H1 (cell line): ENCODE measurements at regions not wholly inside any gene's neighbourhood (a gene's known extent, or its start where the extent isn't known, plus 50 kb on each side); places are given as distances from the start of the nearest gene placed in this dataset.

Experiments used
- CTCF ChIA-PET: fragments of 300-600 bp; sonication (Branson Sonifier 250); formaldehyde crosslinking; loops from one replicate; lab custom pipeline; 2021; ENCODE audit not compliant: partially characterized antibody; lab: Charles Lee
- POLR2A ChIA-PET: fragments of 300-600 bp; sonication (Branson Sonifier 250); formaldehyde crosslinking; loops from one replicate; lab custom pipeline; 2021; ENCODE audit warnings: inconsistent platforms; ENCODE audit not compliant: partially characterized antibody; lab: Charles Lee
- DNase-seq, 2 experiments: peaks; one replicate each; pipeline versions ENCODE4 v3.0.0 to v3.0.0-alpha.2; 2010 to 2022; ENCODE audit warnings: low spot score in 2 of 2, low read depth in 1 of 2, mixed read lengths in 1 of 2
- FAIRE-seq: peaks from 2 replicates; lab custom pipeline; 2011; peaks lifted over from hg19 to GRCh38; lab: Jason Lieb, UNC
- H2AFZ ChIP-seq: 2 replicates; pipeline ENCODE4 v1.8.1; 2012; ENCODE audit warnings: low read length, inconsistent platforms
- H2AK5ac ChIP-seq: 2 replicates; pipeline ENCODE4 v1.6.1; 2013; ENCODE audit warnings: low read depth, low read length
- H2BK120ac ChIP-seq: replicated peaks from 2 replicates; pipeline ENCODE3; 2013; ENCODE audit warnings: low read depth, low read length, inconsistent platforms
- H2BK12ac ChIP-seq: 2 replicates; pipeline ENCODE4 v1.6.1; 2013; ENCODE audit warnings: low read depth, low read length
- H2BK15ac ChIP-seq: 2 replicates; pipeline ENCODE4 v1.6.1; 2013; ENCODE audit warnings: low read length
- H2BK20ac ChIP-seq: 2 replicates; pipeline ENCODE4 v1.6.1; 2013; ENCODE audit warnings: low read length
- H2BK5ac ChIP-seq: 2 replicates; pipeline ENCODE4 v1.6.1; 2013; ENCODE audit warnings: low read depth, low read length
- H3K14ac ChIP-seq: 2 replicates; pipeline ENCODE4 v1.6.1; 2013; ENCODE audit warnings: inconsistent platforms; ENCODE audit not compliant: insufficient read length
- H3K18ac ChIP-seq: 2 replicates; pipeline ENCODE4 v1.6.1; 2013; ENCODE audit warnings: low read length; ENCODE audit errors: extremely low read depth
- H3K23ac ChIP-seq: 2 replicates; pipeline ENCODE4 v1.6.1; 2013; ENCODE audit warnings: inconsistent platforms; ENCODE audit not compliant: insufficient read length
- H3K23me2 ChIP-seq: 2 replicates; pipeline ENCODE4 v1.6.1; 2013; ENCODE audit warnings: low read depth, low read length
- H3K27ac ChIP-seq: 2 replicates; pipeline ENCODE4 v1.6.1; 2011; ENCODE audit warnings: low read depth, low read length, inconsistent platforms
- H3K27me3 ChIP-seq, 4 experiments: replicated peaks in 1 of 4; 1 replicate in 1 of 4; 2 replicates in 3 of 4; pipeline versions ENCODE4 v1.6.1 to v1.8.1; 2011 to 2013; ENCODE audit warnings: low read length in 3 of 4, mild to moderate bottlenecking in 3 of 4, inconsistent platforms in 2 of 4, mixed read lengths in 2 of 4, moderate library complexity in 1 of 4; ENCODE audit not compliant: control insufficient read depth in 3 of 4, insufficient read depth in 3 of 4; ENCODE audit errors: extremely low read depth in 1 of 4
- H3K36me3 ChIP-seq, 4 experiments: 2 replicates each; pipeline versions ENCODE4 v1.6.1 to v1.8.1; 2011 to 2013; ENCODE audit warnings: mild to moderate bottlenecking in 4 of 4, low read length in 3 of 4, moderate library complexity in 2 of 4, control low read depth in 1 of 4, inconsistent platforms in 1 of 4; ENCODE audit not compliant: insufficient read depth in 4 of 4, control insufficient read depth in 2 of 4
- H3K4ac ChIP-seq: replicated peaks from 2 replicates; pipeline ENCODE3; 2013; ENCODE audit warnings: low read length, low read depth, mixed read lengths, inconsistent platforms; ENCODE audit not compliant: insufficient read length
- H3K4me1 ChIP-seq, 4 experiments: replicated peaks in 1 of 4; 1 replicate in 1 of 4; 2 replicates in 3 of 4; pipeline versions ENCODE4 v1.6.1 to v1.8.1; 2011 to 2013; ENCODE audit warnings: low read length in 3 of 4, inconsistent platforms in 2 of 4, mixed read lengths in 1 of 4; ENCODE audit not compliant: insufficient read depth in 4 of 4, control insufficient read depth in 3 of 4
- H3K4me2 ChIP-seq, 2 experiments: 2 replicates each; pipeline versions ENCODE4 v1.6.1 to v1.8.1; 2011 to 2013; ENCODE audit warnings: low read depth in 2 of 2, low read length in 2 of 2, control low read depth in 1 of 2, inconsistent platforms in 1 of 2, mild to moderate bottlenecking in 1 of 2; ENCODE audit not compliant: insufficient read depth in 1 of 2
- H3K4me3 ChIP-seq, 4 experiments: fragments of 200-600, 300-600 bp in 1 of 4; sonication (generic), shearing (Covaris generic), sonication (Bioruptor Twin) in 1 of 4; 2 replicates each; pipeline versions ENCODE4 v1.5.1 to v1.8.1; 2011 to 2016; ENCODE audit warnings: low read length in 4 of 4, low read depth in 3 of 4, control low read depth in 2 of 4, inconsistent platforms in 2 of 4, mild to moderate bottlenecking in 2 of 4, mixed read lengths in 1 of 4, moderate library complexity in 1 of 4; ENCODE audit not compliant: insufficient read depth in 2 of 4; ENCODE audit errors: extremely low read depth in 1 of 4
- H3K56ac ChIP-seq: replicated peaks from 2 replicates; pipeline ENCODE3; 2013; ENCODE audit warnings: low read depth, mild to moderate bottlenecking, mixed read lengths, low read length, inconsistent platforms; ENCODE audit not compliant: insufficient read length
- H3K79me1 ChIP-seq: 2 replicates; pipeline ENCODE4 v1.6.1; 2013; ENCODE audit warnings: low read depth, low read length, control low read depth
- H3K79me2 ChIP-seq, 2 experiments: 2 replicates each; pipeline versions ENCODE4 v1.6.1 to v1.8.1; 2012 to 2013; ENCODE audit warnings: low read length in 2 of 2, mild to moderate bottlenecking in 2 of 2, inconsistent platforms in 1 of 2; ENCODE audit not compliant: insufficient read depth in 2 of 2, control insufficient read depth in 1 of 2
- H3K9ac ChIP-seq, 4 experiments: replicated peaks in 1 of 4; 1 replicate in 1 of 4; 2 replicates in 3 of 4; pipeline versions ENCODE4 v1.6.1 to v1.8.1; 2011 to 2013; ENCODE audit warnings: low read depth in 3 of 4, low read length in 3 of 4, control low read depth in 2 of 4, mild to moderate bottlenecking in 2 of 4, moderate library complexity in 2 of 4, inconsistent platforms in 1 of 4; ENCODE audit errors: extremely low read depth in 1 of 4
- H3K9me3 ChIP-seq, 2 experiments: 2 replicates each; pipeline versions ENCODE4 v1.6.1 to v1.8.1; 2012 to 2013; ENCODE audit warnings: mild to moderate bottlenecking in 2 of 2, moderate library complexity in 2 of 2, control low read depth in 1 of 2, inconsistent platforms in 1 of 2, low read depth in 1 of 2, low read length in 1 of 2, mixed read lengths in 1 of 2; ENCODE audit not compliant: insufficient read depth in 2 of 2
- H4K20me1 ChIP-seq, 2 experiments: replicated peaks in 1 of 2; 2 replicates each; pipeline versions ENCODE3 to v1.8.1; 2011 to 2013; ENCODE audit warnings: inconsistent platforms in 2 of 2, low read length in 2 of 2, mild to moderate bottlenecking in 1 of 2; ENCODE audit not compliant: insufficient read depth in 2 of 2, control insufficient read depth in 1 of 2
- H4K5ac ChIP-seq: 2 replicates; pipeline ENCODE4 v1.6.1; 2013; ENCODE audit warnings: low read length, low read depth, mixed read lengths, inconsistent platforms; ENCODE audit not compliant: insufficient read length
- H4K8ac ChIP-seq: 2 replicates; pipeline ENCODE4 v1.8.0; 2013; ENCODE audit warnings: mild to moderate bottlenecking, moderate library complexity, low read length, inconsistent platforms; ENCODE audit not compliant: insufficient read depth; ENCODE audit errors: extremely low read depth
- H4K91ac ChIP-seq: replicated peaks from 2 replicates; pipeline ENCODE3; 2013; ENCODE audit warnings: low read length, mixed read lengths, inconsistent platforms; ENCODE audit not compliant: insufficient read length
- ASH2L ChIP-seq: fragments of 200-600, 300-600 bp; sonication (generic); IDR thresholded peaks from one replicate; pipeline ENCODE4 v1.7.1; 2017; ENCODE audit warnings: low read length
- CEBPB ChIP-seq: IDR thresholded peaks from 2 replicates; pipeline ENCODE4 v1.6.1; 2012; ENCODE audit warnings: low read depth, low read length
- CHD2 ChIP-seq: IDR thresholded peaks from 2 replicates; pipeline ENCODE4 v1.6.1; 2012; ENCODE audit warnings: low read length, improper control_type of control experiment
- MAFK ChIP-seq: IDR thresholded peaks from 2 replicates; pipeline ENCODE4 v1.6.1; 2012; ENCODE audit warnings: low read depth, mild to moderate bottlenecking, improper control_type of control experiment, low read length
- RNF2 ChIP-seq: fragments of 200-900, 300-1000 bp; sonication (generic); IDR thresholded peaks from 2 replicates; pipeline ENCODE4 v1.7.1; 2016; ENCODE audit warnings: borderline replicate concordance, low read depth, mild to moderate bottlenecking, antibody characterized with exemption, low read length; ENCODE audit not compliant: poor library complexity, severe bottlenecking; ENCODE audit errors: missing control alignments
- SIN3A ChIP-seq, 2 experiments: IDR thresholded peaks in 1 of 2; conservative IDR thresholded peaks in 1 of 2; 2 replicates each; pipeline ENCODE4 v1.6.1; 2011 to 2012; ENCODE audit warnings: low read length in 2 of 2, improper control_type of control experiment in 1 of 2, low read depth in 1 of 2, mild to moderate bottlenecking in 1 of 2
- SP4 ChIP-seq: IDR thresholded peaks from 2 replicates; pipeline ENCODE4 v1.6.1; 2012; ENCODE audit warnings: low read length, inconsistent platforms
- ZNF274 ChIP-seq: IDR thresholded peaks from 2 replicates; pipeline ENCODE4 v1.7.0; 2012; ENCODE audit warnings: low read length, borderline replicate concordance; ENCODE audit errors: extremely low read depth
- WGBS, 2 experiments: shearing (Covaris generic) in 1 of 2; methylation state at CpG; one replicate each; pipeline versions ENCODE4 v1.1.6 to v1.1.7; 2013 to 2015; ENCODE audit warnings: low lambda C conversion rate in 2 of 2, mixed read lengths in 2 of 2, inconsistent platforms in 1 of 2, low coverage in 1 of 2, missing lambda C conversion rate in 1 of 2; ENCODE audit not compliant: insufficient replicate concordance in 2 of 2, insufficient coverage in 1 of 2, insufficient read length in 1 of 2; ENCODE audit errors: extremely low coverage in 1 of 2, missing lambda C conversion rate in 1 of 2; 5-methylcytosine and 5-hydroxymethylcytosine counted together
- TF ChIP-seq, protein P1 (sequence below): IDR thresholded peaks from 2 replicates; pipeline ENCODE4 v1.6.1; 2011; ENCODE audit warnings: low read length, improper control_type of control experiment

DNA sequence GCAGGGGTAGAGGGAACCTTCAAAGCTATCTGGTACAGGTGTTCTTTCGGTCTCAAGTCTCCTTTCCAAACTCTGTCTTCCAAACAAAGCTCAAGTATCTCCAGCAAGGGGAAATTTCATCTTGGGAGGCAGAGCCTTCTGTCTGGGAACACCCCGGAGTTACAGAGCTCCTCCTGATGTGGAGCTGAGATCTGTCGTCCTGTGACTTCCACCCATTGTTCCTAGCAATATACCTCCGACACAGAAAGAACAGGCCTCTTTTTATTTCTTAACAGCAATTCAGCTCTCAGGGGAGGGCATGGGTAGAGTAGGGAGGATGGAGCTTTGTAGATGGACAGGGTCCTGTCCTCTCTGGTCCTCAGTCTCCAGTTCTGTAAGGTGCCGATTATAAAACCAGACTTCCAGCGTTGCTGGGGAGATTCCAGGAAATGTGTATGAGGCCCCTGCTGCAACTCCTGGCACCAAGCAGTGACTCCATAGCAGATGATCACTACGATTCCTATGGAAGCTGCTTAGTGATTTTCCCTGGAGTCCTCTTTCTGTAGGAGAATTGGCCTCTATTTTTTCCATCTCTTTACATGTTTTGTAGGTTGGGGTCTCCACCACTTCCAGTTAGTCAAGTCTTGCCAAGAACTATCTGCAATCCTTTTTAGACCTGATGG, 56.0 kb upstream of the ARGLU1 start:
- Histone ChIP-seq H4K20me1 (no peaks in the 10 kb centered on the region), H3K9ac (no peak overlapping the region), H4K8ac (no peak overlapping the region), H4K91ac (no peak overlapping the region), H3K4me1 (no peaks in the 10 kb centered on the region; a peak in 1 of 7 replicates), H3K18ac (no peak overlapping the region), H3K56ac (no peak overlapping the region), H2BK12ac (no peak overlapping the region), H3K9me3 (no peaks in the 10 kb centered on the region), H3K14ac (no peak overlapping the region), H2BK20ac (no peak overlapping the region), H3K79me2 (no peaks in the 10 kb centered on the region), H3K23ac (no peak overlapping the region), H4K5ac (no peak overlapping the region), H2BK120ac (no peak overlapping the region), H2AFZ (no peak overlapping the region), H2AK5ac (no peak overlapping the region), H2BK15ac (no peak overlapping the region), H3K4me3 (no peak overlapping the region), H3K27ac (no peak overlapping the region), H3K4me2 (no peak overlapping the region), H3K23me2 (no peaks in the 10 kb centered on the region), H3K79me1 (no peaks in the 10 kb centered on the region), H2BK5ac (no peak overlapping the region), H3K4ac (no peak overlapping the region), H3K36me3 (no peaks in the 10 kb centered on the region), H3K27me3 (no peaks in the 10 kb centered on the region)
- no peak for DNase-seq
- no peak for FAIRE-seq
- 94% methylated on average over 7 of the region's 7 CpGs; no CpG with 5 or more reads in 1 of the 2 experiments for WGBS, 2 experiments
- TF ChIP-seq ASH2L (no peak), CHD2 (no peak), SP4 (no peak), RNF2 (no peak), SIN3A (conservative IDR thresholded peaks at IDR 0.05 in 1 of 2, IDR thresholded peaks at IDR 0.05 in 1 of 2; ENCODE audit: low read depth in 1 of 2, low read length in 2 of 2) (no peak), MAFK (no peak), ZNF274 (no peak), CEBPB (no peak)
- TF ChIP-seq, protein P1, sequence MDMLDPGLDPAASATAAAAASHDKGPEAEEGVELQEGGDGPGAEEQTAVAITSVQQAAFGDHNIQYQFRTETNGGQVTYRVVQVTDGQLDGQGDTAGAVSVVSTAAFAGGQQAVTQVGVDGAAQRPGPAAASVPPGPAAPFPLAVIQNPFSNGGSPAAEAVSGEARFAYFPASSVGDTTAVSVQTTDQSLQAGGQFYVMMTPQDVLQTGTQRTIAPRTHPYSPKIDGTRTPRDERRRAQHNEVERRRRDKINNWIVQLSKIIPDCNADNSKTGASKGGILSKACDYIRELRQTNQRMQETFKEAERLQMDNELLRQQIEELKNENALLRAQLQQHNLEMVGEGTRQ = no peak
- ChIA-PET CTCF (interaction anchor here (0.9 to 1.7 kb wide), 4 partner anchors 10 to 129 kb away, joined by 3 to 7 read pairs (median 3); no protein-coding TSS in a partner anchor), POLR2A (interaction anchor here (0.6 kb wide), 1 partner anchor 58 kb away, joined by 3 read pairs; no protein-coding TSS in a partner anchor)
